ENCODE measurements at regions not wholly inside any gene's neighbourhood (a gene's known extent, or its start where the extent isn't known, plus 50 kb on each side); places are given as distances from the start of the nearest gene placed in this dataset.
"Not testable (repeated sequence)": the region's sequence is repeated elsewhere in the genome, so short reads cannot be mapped to it uniquely, and the experiment has no call there.

DNA sequence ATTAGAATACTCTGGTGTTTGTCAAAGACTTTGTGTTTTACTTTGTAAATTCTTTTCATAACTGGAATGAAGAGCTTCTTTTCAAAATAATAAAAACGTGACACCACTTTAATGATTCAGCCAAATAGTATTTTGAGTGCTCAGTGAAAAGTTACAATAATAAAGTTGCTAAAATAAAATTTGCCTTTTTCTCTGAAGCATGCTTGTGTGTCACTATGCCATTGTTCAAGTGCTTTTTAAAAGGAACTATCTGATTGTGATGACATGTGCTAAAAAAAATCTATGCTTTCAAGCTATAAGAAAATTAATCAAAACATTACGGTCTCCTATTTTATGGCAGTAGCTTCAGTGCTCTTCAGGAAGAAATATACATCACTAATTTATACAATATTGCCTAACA lies 1290.5 kb upstream of the B3GALT2 start:
- DNase-seq, result no peak

- DNase-seq, result no peak
Measured at GRCh38 chr1:194476351-194476750, 1289.9 kb upstream of the B3GALT2 start.

GRCh38 chr1:194474701-194475100 lies 1288.3 kb upstream of the B3GALT2 start:
- no peak for DNase-seq

DNA sequence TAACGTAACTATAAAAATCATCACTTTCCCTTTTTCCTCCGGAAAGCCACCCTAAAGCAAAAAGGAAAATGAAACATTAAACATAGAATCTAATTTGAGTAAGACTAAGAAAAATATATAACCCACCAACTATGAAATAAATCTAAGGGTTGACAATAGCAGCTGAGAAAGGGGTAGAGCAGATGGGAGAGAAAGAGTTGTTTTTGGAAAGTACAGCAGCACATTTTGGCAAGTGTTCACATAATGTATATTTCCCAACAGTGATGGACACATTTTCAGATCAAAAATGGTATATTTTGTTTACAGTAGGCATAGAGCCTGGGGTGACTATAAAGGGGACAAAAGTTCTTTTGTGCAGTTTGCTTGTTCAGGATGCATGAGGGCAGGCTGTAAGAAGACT lies 1287.4 kb upstream of the B3GALT2 start:
- no peak for DNase-seq

GRCh38 chr1:194469282-194469681 lies 1282.9 kb upstream of the B3GALT2 start:
- DNase-seq, result no peak

DNA sequence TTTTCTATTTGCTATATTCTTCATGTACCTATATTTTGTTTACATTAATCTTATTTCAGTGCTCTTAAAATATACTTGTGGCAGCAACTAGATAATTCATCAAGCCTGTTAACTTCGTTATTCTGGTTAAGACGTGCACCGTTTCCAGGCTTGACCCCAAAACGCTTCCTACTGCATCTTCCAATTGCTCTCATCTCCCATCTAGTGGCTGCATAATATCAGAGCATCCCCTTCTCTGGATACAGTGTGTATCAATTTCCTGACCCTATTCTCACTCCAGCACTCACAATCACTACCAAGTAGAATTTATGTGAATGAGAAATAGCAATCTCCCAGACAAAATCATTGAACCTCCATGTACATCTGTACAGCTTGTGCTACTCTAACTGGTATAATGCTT lies 1280.3 kb upstream of the B3GALT2 start:
- no peak for DNase-seq

DNA sequence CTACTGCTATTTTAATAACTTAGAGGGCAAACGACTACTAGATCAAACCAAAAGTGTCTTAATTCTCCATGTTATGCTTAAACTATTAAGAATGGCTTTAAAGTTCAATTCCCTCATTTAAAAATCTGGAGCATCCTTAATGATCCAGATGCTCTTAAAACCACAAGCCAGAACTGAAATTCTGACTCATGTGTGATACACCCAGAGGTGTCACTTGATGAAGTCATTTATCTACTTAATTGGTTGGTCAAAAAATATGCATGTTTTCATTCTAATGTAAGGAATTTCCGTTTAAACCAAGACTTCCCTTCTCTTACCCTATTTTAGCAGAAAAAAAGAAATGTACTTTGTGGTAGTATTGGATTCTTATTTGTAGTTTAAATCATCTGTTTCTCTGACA lies 1261.2 kb upstream of the B3GALT2 start:
- no peak for DNase-seq

GRCh38 chr1:194445244-194445643 lies 1258.8 kb upstream of the B3GALT2 start:
- DNase-seq, result no peak

DNA sequence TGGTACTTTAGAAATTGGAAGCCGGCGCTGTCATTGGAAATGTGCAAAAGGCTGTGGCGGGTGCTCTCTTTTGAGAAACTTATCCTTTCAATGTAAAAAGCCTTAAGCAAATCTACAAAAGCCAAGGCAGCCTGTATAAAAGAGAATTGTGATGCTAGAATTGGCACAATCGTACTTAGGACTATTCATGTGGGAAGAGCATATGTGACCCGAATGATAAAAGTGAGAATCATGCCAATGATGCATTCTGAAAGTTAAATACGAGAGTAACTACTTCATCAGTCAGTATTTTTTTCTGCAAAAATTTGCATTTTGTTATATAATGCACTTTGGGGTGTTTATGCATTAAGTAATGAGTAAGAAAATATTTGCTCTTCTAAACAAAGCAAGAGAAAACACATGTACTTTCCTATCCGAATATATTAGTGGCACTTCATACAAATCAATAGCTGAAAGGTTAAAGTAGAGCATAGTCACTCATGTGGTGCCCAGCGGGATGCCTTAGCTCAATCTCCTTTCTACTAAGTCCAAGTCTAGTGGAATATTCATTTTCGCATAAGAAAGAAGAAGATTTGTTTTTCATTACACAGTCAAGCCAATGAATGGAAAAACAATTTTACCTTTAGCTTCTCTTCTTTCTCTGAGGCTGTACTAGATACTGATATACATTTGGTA lies 1256.6 kb upstream of the B3GALT2 start:
- no peak for DNase-seq

DNA sequence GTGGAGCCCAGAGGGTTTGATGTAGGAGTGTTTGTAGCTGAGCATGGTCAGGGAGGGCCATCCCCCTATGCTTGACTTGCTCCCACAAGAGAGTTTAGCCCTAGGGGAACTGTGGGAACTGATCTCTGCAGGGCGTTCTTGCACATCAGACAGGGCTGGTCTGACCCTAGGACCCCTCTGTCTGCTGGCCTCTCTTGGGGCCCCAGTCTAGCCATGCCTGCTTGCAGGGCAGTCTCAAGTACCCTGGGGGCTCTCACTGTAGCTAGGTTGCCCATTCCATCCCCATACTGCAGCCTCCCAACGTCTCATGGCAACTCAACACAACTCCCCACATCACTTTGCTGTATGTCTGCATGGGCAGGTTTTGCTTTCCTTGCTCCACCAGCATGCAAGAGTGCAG lies 1250.7 kb upstream of the B3GALT2 start:
- DNase-seq, result no peak

DNA sequence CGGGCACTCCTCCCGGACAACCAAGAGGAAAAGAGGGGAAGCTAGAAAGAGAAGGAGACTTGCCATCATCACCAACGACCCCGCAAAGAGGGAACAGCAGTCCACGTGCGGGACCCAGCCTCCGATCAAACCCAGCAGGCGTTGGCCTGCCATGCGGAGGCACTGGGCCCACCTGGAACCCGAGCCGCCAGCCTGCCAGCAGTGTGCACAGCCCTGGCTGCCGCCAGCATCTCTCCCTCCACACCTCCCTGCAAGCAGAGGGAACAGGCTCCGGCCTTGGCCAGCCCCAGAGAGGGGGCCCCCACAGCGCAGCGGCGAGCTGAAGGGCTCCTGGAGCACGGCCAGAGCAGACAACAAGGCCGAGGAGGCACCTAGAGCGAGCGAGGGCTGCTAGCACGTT lies 1244.7 kb upstream of the B3GALT2 start:
- no peak for DNase-seq

- DNase-seq, result no peak
Measured at GRCh38 chr1:194420706-194421105, 1234.3 kb upstream of the B3GALT2 start.

DNA sequence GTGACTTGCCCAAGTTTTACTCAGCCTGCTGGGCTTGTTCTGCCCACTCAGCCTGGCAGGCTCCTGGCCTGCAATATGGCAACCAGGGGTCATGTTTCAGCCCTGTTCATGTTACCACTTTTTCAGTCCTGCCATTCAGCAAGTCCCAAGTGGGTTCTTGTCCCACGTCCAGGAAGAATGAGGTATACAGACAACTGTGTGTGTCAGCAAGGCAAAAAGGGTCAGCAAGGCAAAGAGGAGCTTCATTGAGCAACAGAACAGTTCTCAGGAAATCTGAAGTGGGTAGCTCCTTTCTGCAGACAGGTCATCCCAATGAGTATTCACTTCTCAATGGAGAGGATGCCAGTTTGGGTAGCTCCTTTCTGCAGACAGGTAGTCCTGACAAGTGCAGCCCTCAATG lies 1233.3 kb upstream of the B3GALT2 start:
- no peak for DNase-seq

DNA sequence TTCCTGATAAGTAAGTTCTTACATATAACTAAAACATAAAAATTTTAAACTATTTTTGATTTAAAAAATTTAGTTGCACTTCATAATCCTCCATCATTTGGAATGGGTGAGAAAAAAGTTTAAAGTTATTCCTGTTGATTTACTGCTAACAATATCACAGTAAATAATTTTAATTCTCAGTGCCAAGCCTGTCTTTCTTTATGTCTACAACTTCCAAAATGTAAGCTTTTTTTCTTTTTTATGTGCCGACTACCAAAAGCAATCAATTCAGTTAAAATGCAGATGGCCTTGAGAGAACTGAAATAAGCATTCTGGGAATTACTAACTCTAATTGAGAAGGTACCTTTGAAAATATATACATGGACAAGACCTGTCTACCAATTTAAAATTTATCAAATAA lies 1224.3 kb upstream of the B3GALT2 start:
- no peak for DNase-seq

- not testable (repeated sequence) for DNase-seq
Measured at GRCh38 chr1:194407238-194407637, 1220.8 kb upstream of the B3GALT2 start.

- no peak for DNase-seq
Measured at GRCh38 chr1:194394676-194395075, 1208.3 kb upstream of the B3GALT2 start.

GRCh38 chr1:194387531-194387930 lies 1201.1 kb upstream of the B3GALT2 start:
- DNase-seq, result no peak

GRCh38 chr1:194378517-194378916 lies 1192.1 kb upstream of the B3GALT2 start:
- DNase-seq, result no peak

- DNase-seq, result no peak
Measured at GRCh38 chr1:194374649-194375048, 1188.2 kb upstream of the B3GALT2 start.

GRCh38 chr1:194372266-194372665 lies 1185.9 kb upstream of the B3GALT2 start:
- no peak for DNase-seq

DNA sequence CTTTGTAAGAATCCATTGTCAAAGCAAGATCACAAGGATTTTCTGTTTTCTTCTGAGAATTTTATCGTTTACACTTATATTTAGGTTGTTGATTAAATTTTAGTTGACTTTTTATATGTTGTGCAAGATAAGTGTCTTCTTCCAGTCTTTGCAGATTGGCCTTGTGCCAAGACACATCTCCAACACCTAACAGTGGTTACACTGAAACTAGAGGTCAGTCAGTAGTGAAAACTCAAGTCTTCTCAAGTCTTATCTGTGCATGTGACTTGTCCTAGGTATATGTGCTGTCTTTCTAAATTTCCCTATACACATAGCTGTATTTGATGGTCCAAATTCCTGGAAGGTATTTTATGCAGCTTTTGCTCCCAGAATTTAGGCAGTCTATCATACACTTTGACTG lies 1183.2 kb upstream of the B3GALT2 start:
- DNase-seq, result no peak

GRCh38 chr1:194369060-194369459 lies 1182.6 kb upstream of the B3GALT2 start:
- no peak for DNase-seq

- DNase-seq, result no peak
Measured at GRCh38 chr1:194367121-194367520, 1180.7 kb upstream of the B3GALT2 start.

- DNase-seq, result no peak
Measured at GRCh38 chr1:194366705-194367104, 1180.3 kb upstream of the B3GALT2 start.

- DNase-seq, result no peak
Measured at GRCh38 chr1:194362327-194362726, 1175.9 kb upstream of the B3GALT2 start.

All from activated CD4-positive, alpha-beta T cell treated with anti-CD3 and anti-CD28 coated beads, Interleukin-10, Interleukin-2, amounts not matched to agents 100 ng/mL and 50 ng/mL, durations not matched to agents 16 hours and 8 hours (primary cell).